GM19328 (cell line): ENCODE measurements at regions not wholly inside any gene's neighbourhood (a gene's known extent, or its start where the extent isn't known, plus 50 kb on each side); places are given as distances from the start of the nearest gene placed in this dataset.
"Not testable (repeated sequence)": the region's sequence is repeated elsewhere in the genome, so short reads cannot be mapped to it uniquely, and the experiment has no call there.

Experiments
- ATAC-seq: cut with Tn5 transposase; IDR thresholded peaks from one replicate; pipeline ENCODE4 v1.9.1; 2021; ENCODE audit warnings: mild to moderate bottlenecking, moderate library complexity; ENCODE audit not compliant: unreplicated experiment

- no peak for ATAC-seq
Observed at GRCh38 chr5:12615141-12615820, 711.0 kb upstream of the CTNND2 start.

- ATAC-seq, result no peak
Observed at GRCh38 chr5:12614608-12615007, 710.4 kb upstream of the CTNND2 start.

- ATAC-seq, result no peak
Observed at GRCh38 chr5:12611132-12611531, 706.9 kb upstream of the CTNND2 start.

- not testable (repeated sequence) for ATAC-seq
Observed at GRCh38 chr5:12607817-12608216, 703.6 kb upstream of the CTNND2 start.

GRCh38 chr5:12592228-12592627, 688.0 kb upstream of the CTNND2 start:
- no peak for ATAC-seq

- ATAC-seq, result no peak
Observed at GRCh38 chr5:12586406-12586805, 682.2 kb upstream of the CTNND2 start.

- ATAC-seq, result not testable (repeated sequence)
Observed at GRCh38 chr5:12578803-12579202, 674.6 kb upstream of the CTNND2 start.

- not testable (repeated sequence) for ATAC-seq
Observed at GRCh38 chr5:12576953-12577352, 672.7 kb upstream of the CTNND2 start.

GRCh38 chr5:12574298-12575093, 670.2 kb upstream of the CTNND2 start:
- not testable (repeated sequence) for ATAC-seq

GRCh38 chr5:12573916-12574297, 669.7 kb upstream of the CTNND2 start:
- ATAC-seq, result not testable (repeated sequence)

- no peak for ATAC-seq
Observed at GRCh38 chr5:12570688-12571087, 666.4 kb upstream of the CTNND2 start.

- no peak for ATAC-seq
Observed at GRCh38 chr5:12566441-12566840, 662.2 kb upstream of the CTNND2 start.

GRCh38 chr5:12557012-12557411, 652.8 kb upstream of the CTNND2 start:
- ATAC-seq, result no peak

- no peak for ATAC-seq
Observed at GRCh38 chr5:12526113-12526512, 621.9 kb upstream of the CTNND2 start.

GRCh38 chr5:12522116-12522515, 617.9 kb upstream of the CTNND2 start:
- ATAC-seq, result no peak

GRCh38 chr5:12504983-12505382, 600.7 kb upstream of the CTNND2 start:
- ATAC-seq, result not testable (repeated sequence)

- ATAC-seq, result no peak
Observed at GRCh38 chr5:12488161-12488560, 583.9 kb upstream of the CTNND2 start.

GRCh38 chr5:12480487-12480886, 576.2 kb upstream of the CTNND2 start:
- no peak for ATAC-seq

- no peak for ATAC-seq
Observed at GRCh38 chr5:12477554-12477953, 573.3 kb upstream of the CTNND2 start.

- no peak for ATAC-seq
Observed at GRCh38 chr5:12467799-12468198, 563.6 kb upstream of the CTNND2 start.

- no peak for ATAC-seq
Observed at GRCh38 chr5:12460493-12461261, 556.4 kb upstream of the CTNND2 start.

- no peak for ATAC-seq
Observed at GRCh38 chr5:12459326-12459725, 555.1 kb upstream of the CTNND2 start.
